Calu3 (cell line): ENCODE measurements at regions not wholly inside any gene's neighbourhood (a gene's known extent, or its start where the extent isn't known, plus 50 kb on each side); places are given as distances from the start of the nearest gene placed in this dataset.

Source experiments
- BruUV-seq: library from RNA; stranded (reverse); fragments of 400-500 nt; replicated peaks from 2 replicates; lab custom pipeline; 2021; lab: Mats Ljungman, UMichigan
- CTCF ChIA-PET: fragments of 300-600 bp; sonication (Branson Sonifier 250); formaldehyde crosslinking; loops from one replicate; lab custom pipeline; 2022; ENCODE audit warnings: antibody characterized with exemption; lab: Charles Lee
- DNase-seq: peaks from one replicate; pipeline ENCODE4 v3.0.0; 2022
- H3K27ac Mint-ChIP-seq: one replicate; pipeline ENCODE4 v1.8.0; 2022; ENCODE audit warnings: mixed read lengths; ENCODE audit not compliant: unreplicated experiment
- H3K27me3 Mint-ChIP-seq: one replicate; pipeline ENCODE4 v1.8.0; 2022; ENCODE audit warnings: mixed read lengths; ENCODE audit not compliant: unreplicated experiment
- H3K36me3 Mint-ChIP-seq: one replicate; pipeline ENCODE4 v1.8.0; 2022; ENCODE audit warnings: mild to moderate bottlenecking, moderate library complexity, mixed read lengths; ENCODE audit not compliant: insufficient read depth, unreplicated experiment
- H3K4me1 Mint-ChIP-seq: one replicate; pipeline ENCODE4 v1.8.0; 2022; ENCODE audit warnings: mild to moderate bottlenecking, low read depth, mixed read lengths; ENCODE audit not compliant: unreplicated experiment
- H3K4me3 Mint-ChIP-seq: one replicate; pipeline ENCODE4 v1.8.0; 2022; ENCODE audit warnings: mild to moderate bottlenecking, low read depth, moderate library complexity, mixed read lengths; ENCODE audit not compliant: unreplicated experiment
- H3K9me3 Mint-ChIP-seq: one replicate; pipeline ENCODE4 v1.8.0; 2022; ENCODE audit warnings: low read depth, mixed read lengths; ENCODE audit not compliant: unreplicated experiment
- intact Hi-C: fragments of 100-400 bp; cut with micrococcal nuclease; formaldehyde crosslinking; loops from one replicate; pipeline ENCODE4 v1.10.0; 2022; ENCODE audit not compliant: unreplicated experiment
- TF ChIP-seq, protein P1 (sequence below): fragments of 200-600 bp; IDR thresholded peaks from one replicate; pipeline ENCODE4 v1.8.0; 2022; ENCODE audit warnings: antibody characterized with exemption; ENCODE audit not compliant: unreplicated experiment

DNA sequence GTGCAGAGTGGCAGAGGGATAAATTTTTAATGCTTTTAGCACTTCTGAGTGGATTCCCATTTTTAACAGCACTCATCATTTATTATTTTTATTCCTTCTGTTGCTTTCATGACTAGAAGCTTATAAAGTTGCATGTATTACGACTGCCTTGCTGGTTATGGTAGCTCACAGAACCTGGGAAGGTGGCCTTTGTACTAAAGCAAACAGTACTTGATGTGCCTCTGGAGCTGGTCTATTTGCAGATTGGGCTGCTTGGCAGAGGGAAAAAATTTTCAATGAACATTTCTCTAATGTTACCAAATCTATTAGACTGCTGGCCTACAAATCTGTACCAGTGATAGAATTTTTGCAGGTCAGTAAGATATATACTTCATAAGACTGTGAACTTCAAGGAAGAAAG is 274.5 kb upstream of the C9orf72 start:
- Mint-ChIP-seq H3K27ac (no peak overlapping the region), H3K36me3 (no peaks in the 10 kb centered on the region), H3K9me3 (no peaks in the 10 kb centered on the region), H3K27me3 (peaks cover 42% of the 10 kb centered on the region), H3K4me1 (no peaks in the 10 kb centered on the region), H3K4me3 (no peak overlapping the region)
- CTCF ChIA-PET = no interaction called here
- TF ChIP-seq, protein P1, sequence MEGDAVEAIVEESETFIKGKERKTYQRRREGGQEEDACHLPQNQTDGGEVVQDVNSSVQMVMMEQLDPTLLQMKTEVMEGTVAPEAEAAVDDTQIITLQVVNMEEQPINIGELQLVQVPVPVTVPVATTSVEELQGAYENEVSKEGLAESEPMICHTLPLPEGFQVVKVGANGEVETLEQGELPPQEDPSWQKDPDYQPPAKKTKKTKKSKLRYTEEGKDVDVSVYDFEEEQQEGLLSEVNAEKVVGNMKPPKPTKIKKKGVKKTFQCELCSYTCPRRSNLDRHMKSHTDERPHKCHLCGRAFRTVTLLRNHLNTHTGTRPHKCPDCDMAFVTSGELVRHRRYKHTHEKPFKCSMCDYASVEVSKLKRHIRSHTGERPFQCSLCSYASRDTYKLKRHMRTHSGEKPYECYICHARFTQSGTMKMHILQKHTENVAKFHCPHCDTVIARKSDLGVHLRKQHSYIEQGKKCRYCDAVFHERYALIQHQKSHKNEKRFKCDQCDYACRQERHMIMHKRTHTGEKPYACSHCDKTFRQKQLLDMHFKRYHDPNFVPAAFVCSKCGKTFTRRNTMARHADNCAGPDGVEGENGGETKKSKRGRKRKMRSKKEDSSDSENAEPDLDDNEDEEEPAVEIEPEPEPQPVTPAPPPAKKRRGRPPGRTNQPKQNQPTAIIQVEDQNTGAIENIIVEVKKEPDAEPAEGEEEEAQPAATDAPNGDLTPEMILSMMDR = no peak
- no TSS peak for BruUV-seq
- intact Hi-C loops = no loop called here
- DNase-seq = no peak

DNA sequence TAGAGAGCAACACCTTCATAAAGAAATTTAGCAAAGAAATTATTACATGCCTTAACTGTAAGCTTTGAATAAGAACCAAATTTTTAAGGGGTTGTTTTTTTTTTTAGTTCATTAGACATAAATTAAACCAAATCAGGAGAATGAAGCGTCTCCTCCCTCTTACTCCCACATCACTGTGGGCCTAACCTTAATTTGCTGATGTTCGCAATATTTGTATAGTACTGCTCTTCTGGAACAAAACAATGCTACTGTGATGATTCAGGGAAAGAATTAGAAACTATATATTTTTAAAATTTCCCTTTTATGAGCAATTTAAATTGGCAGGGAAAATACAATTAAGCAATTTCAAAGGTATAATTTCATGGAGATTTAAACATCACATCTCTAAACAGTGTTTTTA is 275.0 kb upstream of the C9orf72 start:
- Mint-ChIP-seq H3K27me3 (peaks cover 42% of the 10 kb centered on the region), H3K36me3 (no peaks in the 10 kb centered on the region)
- CTCF ChIA-PET = interaction anchor here (0.6 kb wide), 1 partner anchor 138 kb away, joined by 4 read pairs; no protein-coding TSS in a partner anchor

DNA sequence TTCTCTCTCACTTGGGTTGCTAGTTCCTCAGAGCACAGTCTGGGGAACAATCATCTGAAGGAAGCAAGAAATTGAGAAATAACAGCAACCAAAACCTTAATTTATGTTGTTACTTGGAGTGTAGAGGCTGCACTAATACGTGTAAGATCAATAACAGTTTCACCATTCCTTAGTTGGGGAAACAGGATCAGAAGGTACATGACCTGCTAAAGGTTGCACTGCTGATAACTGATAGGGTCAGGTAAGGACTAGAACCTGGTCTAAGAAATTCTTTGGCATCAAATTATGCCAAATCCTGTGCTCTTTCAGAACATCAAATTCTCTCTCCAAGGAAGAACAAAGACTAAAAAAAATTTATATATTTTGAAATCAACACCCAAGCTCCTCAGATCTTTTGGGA is 278.6 kb upstream of the C9orf72 start:
- BruUV-seq = no TSS peak
- Mint-ChIP-seq H3K27me3 (peaks cover 30% of the 10 kb centered on the region), H3K36me3 (no peaks in the 10 kb centered on the region), H3K9me3 (no peaks in the 10 kb centered on the region), H3K4me3 (no peak overlapping the region), H3K4me1 (no peaks in the 10 kb centered on the region), H3K27ac (no peak overlapping the region)
- CTCF ChIA-PET = no interaction called here
- DNase-seq = no peak
- intact Hi-C loops = no loop called here
- TF ChIP-seq, protein P1 = no peak

More for the DNA sequence above, 275.0 kb upstream of the C9orf72 start:
- H3K4me1 Mint-ChIP-seq = no peaks in the 10 kb centered on the region
- TF ChIP-seq, protein P1 = no peak
- H3K27ac Mint-ChIP-seq = no peak overlapping the region
- H3K9me3 Mint-ChIP-seq = no peaks in the 10 kb centered on the region
- BruUV-seq = no TSS peak
- no peak overlapping the region for H3K4me3 Mint-ChIP-seq
- DNase-seq = no peak
- intact Hi-C loops = no loop called here

DNA sequence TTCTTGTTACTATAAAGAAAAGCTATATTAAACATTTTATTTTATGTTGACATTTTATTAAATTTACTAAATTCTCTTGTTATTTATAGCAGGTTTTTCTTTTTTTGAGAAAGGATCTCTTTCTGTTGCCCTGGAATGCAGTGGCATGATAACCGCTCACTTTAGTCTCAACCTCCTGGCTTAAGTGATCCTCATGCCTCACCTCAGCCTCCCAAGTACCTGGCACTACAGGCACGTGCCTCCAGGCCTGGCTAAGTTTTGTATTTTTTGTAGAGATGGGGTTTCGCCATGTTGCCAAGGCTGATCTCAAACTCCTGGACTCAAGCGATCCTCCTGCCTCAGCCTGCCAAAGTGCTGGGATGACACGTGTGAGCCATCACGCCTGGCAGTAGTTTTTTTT is 280.2 kb upstream of the C9orf72 start:
- Mint-ChIP-seq H3K4me3 (no peak overlapping the region), H3K36me3 (no peaks in the 10 kb centered on the region), H3K27me3 (peaks cover 30% of the 10 kb centered on the region), H3K4me1 (no peaks in the 10 kb centered on the region), H3K9me3 (no peaks in the 10 kb centered on the region), H3K27ac (no peak overlapping the region)
- TF ChIP-seq, protein P1 = no peak
- intact Hi-C loops = no loop called here
- no TSS peak for BruUV-seq
- DNase-seq = no peak
- CTCF ChIA-PET = interaction anchor here (1.0 kb wide), 1 partner anchor 8 kb away, joined by 3 read pairs; no protein-coding TSS in a partner anchor
